Erythroblast (primary cell): ENCODE measurements at regions not wholly inside any gene's neighbourhood (a gene's known extent, or its start where the extent isn't known, plus 50 kb on each side); places are given as distances from the start of the nearest gene placed in this dataset.

Experiments used
- GATA1 ChIP-seq: IDR thresholded peaks from 2 replicates; pipeline ENCODE4 v1.6.1; 2011; ENCODE audit warnings: low read depth, mild to moderate bottlenecking, control low read depth, low read length, moderate library complexity
- POLR2A ChIP-seq: IDR thresholded peaks from 2 replicates; pipeline ENCODE4 v1.6.1; 2011; ENCODE audit warnings: mild to moderate bottlenecking, low read length

DNA sequence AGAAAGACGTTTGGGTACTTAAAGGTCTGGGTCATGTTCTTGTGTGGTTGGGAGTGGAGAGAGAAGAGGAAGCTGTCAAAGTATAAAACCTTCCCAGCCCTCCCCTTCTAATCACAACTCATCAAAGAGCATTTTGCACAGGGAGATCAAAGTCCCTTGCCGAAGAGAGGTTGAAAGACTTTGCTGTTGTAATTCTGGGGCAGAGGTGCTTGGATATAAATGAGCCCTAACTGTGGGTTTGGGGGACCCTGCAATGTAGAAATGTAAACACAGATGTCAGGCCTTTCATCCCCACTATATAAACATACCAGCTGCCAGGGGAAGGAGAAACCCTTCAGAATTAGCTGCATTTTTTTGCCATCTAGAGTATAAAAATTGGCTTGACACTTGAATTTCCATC lies 182.1 kb downstream of the ETAA1 start:
- TF ChIP-seq POLR2A: no peak
- TF ChIP-seq GATA1: no peak
